ENCODE measurements at regions not wholly inside any gene's neighbourhood (a gene's known extent, or its start where the extent isn't known, plus 50 kb on each side); places are given as distances from the start of the nearest gene placed in this dataset.

DNA sequence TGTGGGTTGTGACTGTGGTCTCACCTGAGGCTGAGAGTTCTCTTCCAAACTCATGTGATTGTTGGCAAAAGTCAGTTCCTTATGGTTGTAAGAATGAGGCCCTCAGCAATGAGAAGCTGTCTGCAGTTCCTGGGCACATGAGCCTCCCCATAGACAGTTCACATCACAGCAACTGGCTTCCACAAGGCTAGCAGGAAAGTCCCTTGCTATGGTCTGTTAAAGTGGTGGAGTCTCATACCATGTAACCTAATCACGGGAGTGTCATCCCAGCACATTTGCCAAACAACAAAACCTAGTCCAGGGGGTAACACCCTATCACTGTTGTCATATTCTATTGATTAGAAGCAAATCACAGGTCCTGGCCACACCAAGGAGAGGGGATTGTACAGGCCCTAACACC lies 163.8 kb downstream of the BACH1 start:
- DNase-seq = no peak
- no peak for TF ChIP-seq GATA1 (IDR thresholded peaks at IDR 0.05; ENCODE audit: low read depth, low read length)
- TF ChIP-seq POLR2A (IDR thresholded peaks at IDR 0.05; ENCODE audit: low read length) = no peak

DNA sequence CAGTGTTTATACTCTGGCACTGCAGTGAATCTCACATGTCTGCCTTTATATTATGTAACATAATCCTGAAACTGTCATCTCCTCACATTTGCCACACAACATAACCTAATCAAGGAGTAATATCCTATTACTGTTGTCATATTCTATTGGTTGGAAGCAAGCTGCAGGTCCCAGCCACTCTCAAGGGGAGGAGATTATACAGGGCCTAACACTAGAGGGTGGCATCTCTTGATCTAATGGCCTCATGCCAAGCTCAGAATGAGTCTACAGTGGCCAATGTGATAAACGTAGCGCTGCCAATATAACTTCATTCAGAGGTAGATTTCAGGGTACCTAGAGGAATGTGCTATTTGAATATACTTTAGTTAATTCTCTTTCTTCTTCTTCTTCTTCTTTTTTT lies 166.8 kb downstream of the BACH1 start:
- peak; percentile 12 to 28 for DNase-seq
- TF ChIP-seq GATA1 (IDR thresholded peaks at IDR 0.05; ENCODE audit: low read depth, low read length) (no peak), POLR2A (IDR thresholded peaks at IDR 0.05; ENCODE audit: low read length) (no peak)

DNA sequence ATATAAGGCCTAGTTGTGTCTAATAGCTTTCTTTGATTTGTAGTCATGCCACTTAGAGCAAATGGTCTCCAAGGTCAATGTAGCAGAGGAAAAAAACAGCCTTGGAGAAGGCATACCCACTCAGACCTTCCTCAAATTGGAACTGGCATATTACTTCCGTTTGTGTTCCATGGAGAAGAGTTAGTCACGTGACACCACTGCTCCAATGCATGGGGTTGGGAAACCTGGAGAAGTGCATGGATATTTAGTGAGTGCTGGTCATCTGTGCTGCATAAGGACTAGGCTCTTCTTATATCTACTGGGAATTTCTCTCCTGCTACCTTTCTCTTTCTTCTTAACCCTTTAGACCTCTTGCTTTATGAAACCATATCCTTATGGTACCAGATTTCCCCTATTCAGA lies 167.8 kb downstream of the BACH1 start:
- TF ChIP-seq POLR2A (IDR thresholded peaks at IDR 0.05; ENCODE audit: low read length) = no peak
- TF ChIP-seq GATA1 (IDR thresholded peaks at IDR 0.05; ENCODE audit: low read depth, low read length) = no peak
- DNase-seq = no peak

DNA sequence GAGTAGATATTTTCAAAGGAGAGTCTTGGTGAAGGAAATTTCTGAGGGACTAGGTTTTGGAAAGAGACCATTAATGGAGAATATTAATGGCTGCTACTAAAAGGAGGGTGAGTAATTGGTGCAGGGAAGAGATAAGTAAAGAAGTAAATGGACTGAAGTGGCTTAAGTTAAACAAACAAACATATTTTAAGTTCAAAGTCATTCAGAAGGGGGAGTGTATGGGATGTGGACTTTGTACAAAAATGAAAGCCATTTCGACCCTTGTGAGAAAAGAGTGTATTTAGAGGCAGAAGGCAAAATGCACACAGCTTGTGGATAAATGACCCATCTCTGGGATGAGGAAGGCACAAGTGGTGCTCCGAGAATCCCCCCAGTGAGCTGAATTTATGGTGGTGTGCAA lies 171.7 kb downstream of the BACH1 start:
- TF ChIP-seq POLR2A (IDR thresholded peaks at IDR 0.05; ENCODE audit: low read length) = no peak
- no peak for TF ChIP-seq GATA1 (IDR thresholded peaks at IDR 0.05; ENCODE audit: low read depth, low read length)
- DNase-seq = no peak

DNA sequence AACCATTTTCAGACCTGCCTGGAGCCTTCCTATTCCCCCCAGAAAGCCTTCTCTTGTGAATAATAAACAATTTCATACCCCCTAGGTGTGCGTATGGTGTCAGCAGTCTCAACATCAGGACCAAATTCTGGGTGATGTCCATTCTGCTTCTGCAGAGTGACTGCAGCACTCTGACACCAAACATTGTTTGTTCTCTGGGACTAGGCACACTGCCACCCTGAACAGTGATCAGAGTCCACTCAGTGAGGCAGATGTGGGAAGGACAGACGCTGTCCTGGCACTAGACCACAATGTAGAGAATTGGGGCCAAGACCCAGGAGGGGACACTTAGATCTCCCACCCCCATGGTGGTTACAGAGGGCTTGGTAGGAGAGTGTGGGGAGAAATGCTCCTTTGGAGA lies 175.1 kb downstream of the BACH1 start:
- TF ChIP-seq POLR2A (IDR thresholded peaks at IDR 0.05; ENCODE audit: low read length) (no peak), GATA1 (IDR thresholded peaks at IDR 0.05; ENCODE audit: low read depth, low read length) (no peak)
- DNase-seq = no peak

DNA sequence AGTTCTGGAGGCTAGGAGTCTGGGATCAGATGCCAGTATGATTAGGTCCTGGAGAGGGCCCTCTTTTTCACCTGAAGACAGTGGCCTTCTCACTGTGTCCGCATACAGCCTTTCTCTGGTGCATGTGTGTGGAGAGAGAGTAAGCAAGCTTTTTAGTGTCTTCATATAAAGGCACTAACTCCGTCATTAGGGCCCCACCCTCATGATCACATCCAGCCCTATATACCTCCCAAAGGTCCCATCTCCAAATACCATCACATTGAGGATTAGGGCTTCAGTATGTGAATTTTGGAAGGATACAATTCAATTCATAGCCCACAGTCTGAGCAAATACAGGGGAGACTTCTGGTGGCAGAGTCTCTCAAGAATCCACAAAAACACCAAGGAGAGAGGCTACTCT lies 176.6 kb downstream of the BACH1 start:
- DNase-seq = no peak
- TF ChIP-seq POLR2A (IDR thresholded peaks at IDR 0.05; ENCODE audit: low read length) = no peak
- TF ChIP-seq GATA1 (IDR thresholded peaks at IDR 0.05; ENCODE audit: low read depth, low read length) = no peak

GRCh38 chr21:29477347-29477746 lies 178.6 kb downstream of the BACH1 start:
- no peak for TF ChIP-seq POLR2A (IDR thresholded peaks at IDR 0.05; ENCODE audit: low read length)
- TF ChIP-seq GATA1 (IDR thresholded peaks at IDR 0.05; ENCODE audit: low read depth, low read length) = no peak
- no peak for DNase-seq

DNA sequence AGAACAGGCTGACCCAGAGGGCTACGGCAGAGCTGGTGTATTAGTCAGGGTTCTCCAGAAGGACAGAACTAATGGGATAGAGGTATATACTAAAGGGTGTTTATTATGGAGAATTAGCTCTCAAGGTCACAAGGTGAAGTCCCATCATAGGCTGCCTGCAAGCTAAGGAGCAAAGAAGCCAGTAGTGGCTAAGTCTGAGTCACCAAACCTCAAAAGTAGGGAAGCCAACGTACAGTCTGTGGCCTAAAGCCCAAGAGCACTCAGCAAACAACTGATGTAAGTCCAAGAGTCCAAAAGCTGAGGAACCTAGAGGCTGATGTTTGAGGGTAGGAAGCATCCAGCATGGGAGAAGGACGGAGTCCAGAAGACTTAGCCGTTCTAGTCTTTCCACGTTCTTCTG lies 179.2 kb downstream of the BACH1 start:
- no peak for TF ChIP-seq POLR2A (IDR thresholded peaks at IDR 0.05; ENCODE audit: low read length)
- TF ChIP-seq GATA1 (IDR thresholded peaks at IDR 0.05; ENCODE audit: low read depth, low read length) = no peak
- no peak for DNase-seq

GRCh38 chr21:29481081-29481480 lies 182.4 kb downstream of the BACH1 start:
- TF ChIP-seq GATA1 (IDR thresholded peaks at IDR 0.05; ENCODE audit: low read depth, low read length) (no peak), POLR2A (IDR thresholded peaks at IDR 0.05; ENCODE audit: low read length) (no peak)

DNA sequence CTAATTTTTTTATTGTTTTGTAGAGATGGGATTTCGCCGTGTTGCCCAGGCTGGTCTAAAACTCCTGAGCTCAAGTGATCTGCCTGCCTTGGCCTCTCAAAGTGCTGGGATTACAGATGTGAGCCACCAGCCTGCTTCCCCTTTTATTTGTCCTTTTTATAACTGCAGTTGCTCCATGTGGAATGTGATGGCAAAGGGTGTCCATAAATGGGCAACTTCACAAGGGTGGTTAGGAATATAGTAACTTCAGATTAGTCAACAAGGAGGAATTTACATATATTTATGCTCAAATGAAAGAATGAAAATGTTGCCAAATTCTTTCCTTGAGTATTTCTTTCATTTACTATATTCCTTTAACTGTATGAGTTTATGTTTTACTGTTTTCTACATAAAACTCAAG lies 182.9 kb downstream of the BACH1 start:
- no peak for DNase-seq
- no peak for TF ChIP-seq GATA1 (IDR thresholded peaks at IDR 0.05; ENCODE audit: low read depth, low read length)
- TF ChIP-seq POLR2A (IDR thresholded peaks at IDR 0.05; ENCODE audit: low read length) = no peak

More at GRCh38 chr21:29481081-29481480, 182.4 kb downstream of the BACH1 start:
- no peak for DNase-seq

DNA sequence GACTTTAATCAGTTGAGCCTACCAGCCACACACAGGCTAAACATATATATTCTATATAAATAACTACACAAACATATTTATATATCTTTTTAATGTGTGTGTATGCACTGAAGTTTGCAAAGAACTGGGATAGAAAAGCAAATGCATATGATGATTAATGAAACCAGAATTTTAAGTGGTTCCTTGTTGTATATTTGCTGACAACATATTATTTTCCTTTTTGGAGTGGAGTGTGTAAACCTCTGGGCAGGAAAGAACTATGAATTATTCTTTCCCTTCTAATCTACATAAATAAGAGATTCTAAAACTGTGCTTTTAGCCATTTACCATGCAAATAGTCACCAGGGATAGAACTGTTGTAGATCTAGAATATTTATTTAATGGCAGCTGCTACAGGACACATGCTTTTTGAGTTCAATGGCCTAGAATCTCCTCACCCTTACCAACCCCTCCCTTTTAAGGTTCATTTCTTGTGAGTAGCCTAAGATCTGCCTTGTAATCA lies 187.6 kb downstream of the BACH1 start:
- no peak for DNase-seq
- TF ChIP-seq GATA1 (IDR thresholded peaks at IDR 0.05; ENCODE audit: low read depth, low read length) (no peak), POLR2A (IDR thresholded peaks at IDR 0.05; ENCODE audit: low read length) (no peak)

Data from erythroblast (primary cell).